NAMALWA (cell line): ENCODE measurements at regions not wholly inside any gene's neighbourhood (a gene's known extent, or its start where the extent isn't known, plus 50 kb on each side); places are given as distances from the start of the nearest gene placed in this dataset.

Source experiments
- DNase-seq: peaks from one replicate; pipeline ENCODE4 v3.0.0-alpha.2; 2015; ENCODE audit warnings: low spot score

DNA sequence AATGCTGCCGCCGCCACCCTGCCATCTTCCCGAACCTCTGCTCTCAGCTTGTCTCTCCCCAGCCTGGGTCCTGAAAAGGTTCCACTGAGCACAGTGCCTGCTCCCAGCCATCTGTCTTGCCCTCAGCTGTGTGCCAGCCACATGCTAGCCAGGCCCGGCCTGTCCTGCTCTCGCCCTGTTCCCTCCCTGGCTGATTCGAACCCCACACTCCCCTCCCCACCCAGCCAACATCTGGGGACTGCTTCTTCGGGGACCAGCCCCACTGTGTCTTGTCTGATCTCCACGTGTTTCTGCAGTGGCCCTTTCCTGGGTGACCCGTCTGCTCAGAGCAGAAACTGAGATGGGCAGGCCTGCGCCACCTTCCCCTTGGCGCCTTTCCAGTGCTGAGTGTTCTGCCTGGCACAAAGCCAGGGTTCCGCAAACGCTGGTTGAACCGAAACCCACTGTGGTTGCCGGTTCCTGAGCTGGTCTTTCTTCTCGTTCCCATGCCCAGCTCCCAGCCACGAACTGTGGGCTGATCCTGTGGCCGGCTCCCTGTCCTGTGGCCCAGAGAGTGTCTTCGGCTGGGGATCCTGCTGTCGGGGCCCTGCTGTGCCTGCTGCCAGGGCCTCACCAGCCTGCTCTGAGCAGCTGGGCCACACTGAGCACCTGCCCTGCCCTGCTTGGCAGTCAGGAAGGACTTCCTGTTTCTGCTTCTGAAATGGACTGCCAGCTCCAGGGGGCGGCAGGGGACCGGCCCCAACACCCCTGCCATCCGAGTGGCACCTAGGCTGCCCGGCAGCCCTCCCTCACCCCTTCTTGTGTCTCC, 62.7 kb upstream of the KLF13 start:
- DNase-seq, result peak; percentile 89

DNA sequence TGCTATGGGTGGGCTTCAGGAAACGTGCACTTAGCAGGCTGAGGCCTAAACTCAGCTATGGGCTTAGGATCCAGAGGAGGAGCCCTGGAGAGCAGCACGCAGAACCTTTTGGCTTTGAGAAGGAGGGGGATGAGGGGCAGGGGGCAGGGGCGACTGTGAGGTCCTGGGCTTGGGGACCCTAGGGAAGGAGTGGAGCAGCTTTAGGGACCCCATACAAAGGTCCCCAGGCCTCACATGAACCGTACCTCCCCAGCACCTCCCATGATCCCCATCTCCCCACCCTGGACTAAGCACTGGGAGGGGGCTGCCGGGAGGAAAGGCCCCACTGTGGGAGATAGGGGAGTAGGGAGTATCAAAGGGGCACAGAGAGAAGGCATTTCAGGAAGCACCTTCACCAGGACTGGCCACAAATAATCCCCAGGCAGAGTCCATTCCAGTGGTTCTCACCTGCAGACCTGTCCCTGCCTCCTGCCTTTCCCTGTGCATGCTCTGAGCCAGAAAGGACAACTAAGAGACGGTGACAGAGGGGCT, 62.0 kb upstream of the KLF13 start:
- no peak for DNase-seq

GRCh38 chr15:31265090-31265870, 61.4 kb upstream of the KLF13 start:
- DNase-seq, result peak; percentile 85

DNA sequence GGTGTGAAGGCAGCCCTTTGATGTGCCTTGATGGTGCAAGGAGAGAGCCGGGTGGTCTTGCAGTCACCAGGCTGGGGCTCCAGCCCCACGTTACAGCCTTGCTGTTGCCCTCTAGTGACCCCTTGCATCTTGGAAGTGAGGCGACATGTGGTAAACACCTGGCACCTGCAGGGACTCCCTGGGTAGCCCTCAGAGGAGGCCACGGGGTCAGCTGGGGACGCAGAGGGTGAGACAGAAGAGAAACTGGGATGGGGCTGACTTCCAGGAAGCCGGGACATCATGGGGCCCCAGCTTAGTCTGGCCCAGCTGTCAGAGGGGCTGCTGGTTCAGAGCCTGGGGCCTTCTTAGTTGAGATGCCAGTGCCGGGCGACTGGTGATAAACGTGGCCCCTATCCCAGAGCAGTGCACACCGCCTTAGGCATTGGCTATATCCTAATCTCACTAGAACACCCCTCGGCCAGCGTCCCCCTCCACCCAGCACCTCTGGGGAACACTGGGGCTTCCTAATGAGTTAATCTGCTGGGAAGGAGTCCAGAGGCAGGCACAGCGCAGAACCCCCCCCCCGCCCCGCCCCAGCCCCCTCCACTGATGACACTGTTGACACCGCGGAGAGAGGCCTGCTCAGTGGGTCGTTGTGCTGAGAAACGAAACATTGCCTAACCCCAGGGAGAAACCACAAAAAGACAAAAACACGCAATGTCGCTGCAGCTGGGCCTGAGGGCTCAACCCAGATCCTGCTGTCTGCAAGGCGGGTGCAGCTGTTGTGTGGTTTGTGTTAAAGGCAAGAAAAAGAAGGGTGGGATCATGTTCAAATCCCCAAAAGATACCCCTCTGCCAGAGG, 60.5 kb upstream of the KLF13 start:
- peak; percentile 96 for DNase-seq

GRCh38 chr15:31266712-31267111, 59.9 kb upstream of the KLF13 start:
- no peak for DNase-seq

- peak; percentile 72 for DNase-seq
Observed at GRCh38 chr15:31267161-31268107, 59.2 kb upstream of the KLF13 start.

GRCh38 chr15:31268108-31268501, 58.5 kb upstream of the KLF13 start:
- DNase-seq, result peak; percentile 51

DNA sequence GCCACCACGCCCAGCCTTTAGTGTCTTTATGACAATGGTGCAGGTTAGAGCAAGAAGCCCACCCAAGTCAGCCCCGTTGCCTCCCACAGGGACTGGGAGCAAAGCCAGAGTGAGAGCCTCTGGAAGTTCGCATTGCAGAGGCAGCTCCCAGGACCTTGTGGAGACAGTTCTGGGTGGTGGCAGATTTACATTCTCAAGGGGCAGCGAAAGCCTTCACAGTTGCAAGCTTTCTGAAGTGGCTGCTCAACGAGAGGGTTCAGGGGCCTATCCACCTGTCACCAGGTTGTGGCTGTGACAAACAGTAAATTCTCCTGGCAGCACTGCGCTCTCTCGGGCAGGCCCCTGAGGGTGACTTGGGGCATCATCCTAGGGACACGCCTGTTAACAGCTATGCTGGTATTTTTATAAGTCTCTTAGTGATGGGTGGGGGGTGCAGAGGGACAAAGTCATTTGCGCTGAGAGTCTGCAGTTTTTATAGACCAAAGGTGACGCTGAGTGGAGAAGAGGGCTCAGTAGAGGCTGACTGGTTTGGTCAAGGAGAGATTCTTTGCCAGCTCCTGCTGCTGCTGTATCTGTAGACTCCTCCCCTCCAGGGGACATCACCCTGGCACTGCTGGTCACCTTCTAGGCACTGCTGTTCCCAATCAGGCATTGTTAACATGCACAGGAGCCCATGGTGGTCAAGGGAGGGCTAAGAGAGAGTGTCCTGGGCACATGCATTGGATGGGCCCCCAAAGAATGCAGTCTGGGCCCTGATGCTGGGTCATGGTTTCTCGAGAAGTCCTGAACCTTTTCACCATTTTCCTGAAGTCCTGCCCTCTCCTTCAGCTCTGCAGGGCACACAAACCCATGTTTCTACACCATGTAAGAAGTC, 57.5 kb upstream of the KLF13 start:
- DNase-seq, result no peak

DNA sequence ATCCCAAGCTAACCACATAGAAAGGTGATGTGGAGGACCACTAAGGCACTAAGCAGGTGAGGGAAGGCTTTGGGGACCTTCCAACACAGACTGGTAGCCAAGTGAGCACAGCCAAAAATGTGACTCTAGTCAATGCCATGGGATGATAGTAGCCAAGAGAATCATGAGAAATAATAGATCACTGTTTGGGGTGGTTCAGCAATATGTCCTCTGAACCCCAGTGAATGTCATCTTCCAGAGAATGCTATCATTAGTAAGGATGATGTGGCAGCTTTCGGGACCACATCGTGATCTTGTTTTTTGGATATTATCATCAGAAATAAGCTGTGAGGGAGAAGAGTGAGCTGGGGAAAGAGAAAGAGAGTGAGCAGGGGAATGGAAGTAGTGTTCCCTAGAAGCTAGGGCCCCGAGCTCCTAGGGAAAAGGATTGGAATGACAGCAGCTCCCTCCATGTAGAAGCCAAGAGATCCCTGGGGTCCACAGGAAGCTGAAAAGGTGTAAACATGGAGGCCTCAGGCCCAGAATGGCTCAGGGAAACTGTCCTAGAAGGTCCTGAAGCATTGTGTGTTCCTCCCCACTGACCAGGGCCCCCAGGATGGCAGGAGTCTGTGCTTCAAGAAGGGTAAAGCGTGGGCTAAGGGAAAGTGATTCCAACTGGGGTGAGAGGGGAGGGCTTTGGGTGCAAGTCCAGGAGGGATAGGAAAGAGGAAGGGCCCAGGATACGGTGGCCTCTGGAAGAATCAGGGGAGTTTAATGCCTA, 56.6 kb upstream of the KLF13 start:
- DNase-seq, result no peak

GRCh38 chr15:31270767-31271166, 55.9 kb upstream of the KLF13 start:
- DNase-seq, result peak; percentile 42

- DNase-seq, result no peak
Observed at GRCh38 chr15:31271224-31271635, 55.4 kb upstream of the KLF13 start.

GRCh38 chr15:31271711-31272557, 54.7 kb upstream of the KLF13 start:
- no peak for DNase-seq

- no peak for DNase-seq
Observed at GRCh38 chr15:31272558-31273257, 53.9 kb upstream of the KLF13 start.

GRCh38 chr15:31273258-31273941, 53.2 kb upstream of the KLF13 start:
- no peak for DNase-seq

DNA sequence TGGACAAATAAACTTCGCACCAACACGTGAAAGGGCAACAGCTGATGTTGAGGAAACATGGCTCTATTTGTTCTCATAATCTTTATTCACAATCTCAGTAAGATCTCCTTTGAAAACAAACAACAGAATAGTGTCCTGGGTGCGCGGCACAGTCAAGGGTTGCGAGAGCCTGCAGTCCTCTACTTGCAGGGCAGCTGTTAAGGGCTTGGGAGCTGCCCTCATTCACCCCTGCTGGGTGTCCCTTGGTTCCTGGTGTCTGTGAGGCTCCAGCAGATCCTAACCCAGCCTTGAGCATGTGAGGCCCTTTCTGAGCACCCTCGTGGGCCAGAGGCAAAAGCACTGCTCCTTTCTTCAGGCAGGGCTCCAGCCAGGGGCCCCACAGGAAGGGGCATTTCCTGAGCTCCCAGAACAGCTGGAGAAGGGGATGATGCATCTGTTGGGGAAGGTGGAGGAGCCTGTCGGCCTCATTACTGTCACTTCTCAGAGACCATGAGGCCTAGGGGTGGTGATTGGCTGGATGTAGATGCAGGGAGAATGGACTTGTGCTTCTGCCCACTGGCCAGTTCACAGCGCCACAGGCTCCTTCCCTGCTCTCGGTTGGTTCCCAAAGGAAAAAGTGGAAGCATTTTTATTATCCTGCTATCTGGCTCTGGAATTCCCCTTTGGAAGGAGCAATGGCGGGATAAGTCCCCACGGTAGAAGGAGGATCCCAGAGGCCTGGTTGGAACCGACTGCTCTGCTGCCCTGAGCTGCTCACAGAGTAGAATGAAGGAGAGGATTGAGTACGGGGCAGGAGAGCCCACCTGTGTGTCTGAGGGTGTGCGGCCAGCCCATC, 51.9 kb upstream of the KLF13 start:
- no peak for DNase-seq
